ENCODE measurements at regions not wholly inside any gene's neighbourhood (a gene's known extent, or its start where the extent isn't known, plus 50 kb on each side); places are given as distances from the start of the nearest gene placed in this dataset.
"Not testable (repeated sequence)": the region's sequence is repeated elsewhere in the genome, so short reads cannot be mapped to it uniquely, and the experiment has no call there.

DNA sequence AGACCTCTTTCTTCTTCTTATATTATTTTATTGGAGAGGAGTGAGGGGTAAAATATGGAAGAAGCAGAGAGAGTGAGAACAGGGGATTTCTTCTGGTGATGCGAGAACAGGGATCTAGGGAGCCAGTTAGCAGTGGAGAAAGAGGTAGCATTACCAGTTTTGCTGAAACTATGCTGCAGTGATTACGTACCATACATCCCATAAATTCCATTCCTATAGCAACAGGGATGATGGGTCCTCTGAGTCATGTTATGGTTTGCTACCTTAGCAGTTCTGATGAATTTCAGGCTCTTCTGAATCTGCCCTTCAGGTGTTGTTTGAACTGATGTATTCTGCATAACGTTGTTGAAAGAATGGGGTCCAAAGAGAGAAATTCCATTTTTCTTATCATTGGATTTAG is 625.4 kb upstream of the LRFN5 start:
- Histone ChIP-seq H3K9me3 (ENCODE audit: low read length) (peaks cover 78% of the 10 kb centered on the region), H3K27ac (ENCODE audit: extremely low read length, insufficient read depth, low read length) (no peak overlapping the region), H2AFZ (ENCODE audit: low read length) (no peak overlapping the region), H4K20me1 (ENCODE audit: insufficient read depth, low read length) (no peaks in the 10 kb centered on the region), H3K9ac (ENCODE audit: insufficient read depth, low read depth, low read length) (no peak overlapping the region), H3K79me2 (ENCODE audit: insufficient read depth, low read length) (no peaks in the 10 kb centered on the region), H3K4me3 (replicated peaks in 1 of 3; ENCODE audit: insufficient read depth in 1 of 3, low read depth in 2 of 3, low read length in 3 of 3) (no peak overlapping the region), H3K36me3 (replicated peaks in 1 of 2; ENCODE audit: control insufficient read depth in 1 of 2, insufficient read depth in 2 of 2, low read length in 2 of 2) (no peaks in the 10 kb centered on the region), H3K4me2 (ENCODE audit: low read depth, low read length) (no peak overlapping the region), H3K27me3 (ENCODE audit: control insufficient read depth in 1 of 2, insufficient read depth in 2 of 2, low read length in 2 of 2) (no peaks in the 10 kb centered on the region), H3K4me1 (ENCODE audit: insufficient read depth, low read length) (no peaks in the 10 kb centered on the region)
- TF ChIP-seq PITX1 (CRISPR knock-in tag; IDR thresholded peaks at IDR 0.05) (no peak), ZZZ3 (CRISPR knock-in tag; IDR thresholded peaks at IDR 0.05; ENCODE audit: borderline replicate concordance) (no peak), RFX5 (IDR thresholded peaks at IDR 0.05; ENCODE audit: low read depth, low read length) (no peak), ZNF703 (CRISPR knock-in tag; IDR thresholded peaks at IDR 0.05; ENCODE audit: borderline replicate concordance) (no peak), SP2 (CRISPR knock-in tag; IDR thresholded peaks at IDR 0.05) (no peak), DPF2 (CRISPR knock-in tag; IDR thresholded peaks at IDR 0.05; ENCODE audit: borderline replicate concordance, low read depth) (no peak)
- in situ Hi-C loops (cut with HindIII; ENCODE audit: extremely low pct_ligation_motif_present, low pct_unique_long_range_greater_than_20kb) = no loop called here
- ATAC-seq = no peak
- WGBS (ENCODE audit: low lambda C conversion rate) = 16% methylated on average over 3 of the region's 3 CpGs
- no peak for FAIRE-seq
- intact Hi-C loops (cut with micrococcal nuclease; ENCODE audit: unreplicated experiment) = no loop called here
- no peak for DNase-seq (ENCODE audit: low spot score)
- ChIA-PET POLR2A (no interaction called here), CTCF (ENCODE audit: low intra/inter-chr PET ratio, low total read pairs) (no interaction called here)
- no TSS peak for BruUV-seq (replicated peaks)

DNA sequence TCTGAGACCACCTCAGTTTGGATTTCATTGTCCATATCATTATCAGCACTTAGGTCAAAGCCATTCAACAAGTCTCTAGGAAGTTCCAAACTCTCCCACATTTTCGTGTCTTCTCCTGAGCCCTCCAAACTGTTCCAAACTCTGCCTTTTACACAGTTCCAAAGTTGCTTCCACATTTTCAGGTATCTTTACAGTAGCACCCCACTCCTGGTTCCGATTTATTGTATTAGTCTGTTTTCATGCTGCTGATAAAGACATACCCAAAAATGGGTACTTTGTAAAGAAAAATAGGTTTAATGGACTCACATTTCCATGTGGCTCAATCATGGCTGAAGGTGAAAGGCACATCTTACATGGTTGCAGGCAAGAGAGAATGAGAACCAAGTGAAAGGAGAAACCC is 646.4 kb upstream of the LRFN5 start:
- H3K27ac ChIP-seq (ENCODE audit: extremely low read length, insufficient read depth, low read length); H3K36me3 ChIP-seq (replicated peaks in 1 of 2; ENCODE audit: control insufficient read depth in 1 of 2, insufficient read depth in 2 of 2, low read length in 2 of 2); DNase-seq (ENCODE audit: low spot score); ATAC-seq; POLR2A ChIA-PET; FAIRE-seq; H3K4me1 ChIP-seq (ENCODE audit: insufficient read depth, low read length); H2AFZ ChIP-seq (ENCODE audit: low read length); H3K27me3 ChIP-seq (ENCODE audit: control insufficient read depth in 1 of 2, insufficient read depth in 2 of 2, low read length in 2 of 2); H3K4me3 ChIP-seq (replicated peaks in 1 of 3; ENCODE audit: insufficient read depth in 1 of 3, low read depth in 2 of 3, low read length in 3 of 3); CTCF ChIA-PET (ENCODE audit: low intra/inter-chr PET ratio, low total read pairs); BruUV-seq (replicated peaks); H3K79me2 ChIP-seq (ENCODE audit: insufficient read depth, low read length); H4K20me1 ChIP-seq (ENCODE audit: insufficient read depth, low read length); H3K9ac ChIP-seq (ENCODE audit: insufficient read depth, low read depth, low read length); in situ Hi-C loops (cut with HindIII; ENCODE audit: extremely low pct_ligation_motif_present, low pct_unique_long_range_greater_than_20kb); H3K4me2 ChIP-seq (ENCODE audit: low read depth, low read length); intact Hi-C loops (cut with micrococcal nuclease; ENCODE audit: unreplicated experiment): not testable (repeated sequence)
- 6% methylated on average over 2 of the region's 2 CpGs for WGBS (ENCODE audit: low lambda C conversion rate)
- peaks cover 94% of the 10 kb centered on the region for H3K9me3 ChIP-seq (ENCODE audit: low read length)

All from HepG2 (cell line).